Fibroblast of villous mesenchyme (primary cell): ENCODE measurements at regions not wholly inside any gene's neighbourhood (a gene's known extent, or its start where the extent isn't known, plus 50 kb on each side); places are given as distances from the start of the nearest gene placed in this dataset.

Experiments used
- DNase-seq: peaks from one replicate; pipeline ENCODE4 v3.0.0-alpha.2; 2010; ENCODE audit warnings: low read depth
- H3K4me3 ChIP-seq: 2 replicates; pipeline ENCODE4 v1.5.1; 2011; ENCODE audit warnings: low read depth, mild to moderate bottlenecking, low read length
- TF ChIP-seq, protein P1 (sequence below): IDR thresholded peaks from 2 replicates; pipeline ENCODE4 v1.5.1; 2012; ENCODE audit warnings: low read depth, mild to moderate bottlenecking, low read length; ENCODE audit not compliant: insufficient read depth

- no peak overlapping the region for H3K4me3 ChIP-seq
- DNase-seq = no peak
- TF ChIP-seq, protein P1, sequence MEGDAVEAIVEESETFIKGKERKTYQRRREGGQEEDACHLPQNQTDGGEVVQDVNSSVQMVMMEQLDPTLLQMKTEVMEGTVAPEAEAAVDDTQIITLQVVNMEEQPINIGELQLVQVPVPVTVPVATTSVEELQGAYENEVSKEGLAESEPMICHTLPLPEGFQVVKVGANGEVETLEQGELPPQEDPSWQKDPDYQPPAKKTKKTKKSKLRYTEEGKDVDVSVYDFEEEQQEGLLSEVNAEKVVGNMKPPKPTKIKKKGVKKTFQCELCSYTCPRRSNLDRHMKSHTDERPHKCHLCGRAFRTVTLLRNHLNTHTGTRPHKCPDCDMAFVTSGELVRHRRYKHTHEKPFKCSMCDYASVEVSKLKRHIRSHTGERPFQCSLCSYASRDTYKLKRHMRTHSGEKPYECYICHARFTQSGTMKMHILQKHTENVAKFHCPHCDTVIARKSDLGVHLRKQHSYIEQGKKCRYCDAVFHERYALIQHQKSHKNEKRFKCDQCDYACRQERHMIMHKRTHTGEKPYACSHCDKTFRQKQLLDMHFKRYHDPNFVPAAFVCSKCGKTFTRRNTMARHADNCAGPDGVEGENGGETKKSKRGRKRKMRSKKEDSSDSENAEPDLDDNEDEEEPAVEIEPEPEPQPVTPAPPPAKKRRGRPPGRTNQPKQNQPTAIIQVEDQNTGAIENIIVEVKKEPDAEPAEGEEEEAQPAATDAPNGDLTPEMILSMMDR = no peak
These were observed 78.5 kb upstream of the CAMK1G start for GRCh38 chr1:209505044-209505443.

GRCh38 chr1:209506101-209506500 lies 77.4 kb upstream of the CAMK1G start:
- no peak for DNase-seq
- H3K4me3 ChIP-seq = no peak overlapping the region
- TF ChIP-seq, protein P1 = no peak

- H3K4me3 ChIP-seq = no peak overlapping the region
- TF ChIP-seq, protein P1 = no peak
- no peak for DNase-seq
These were observed 74.5 kb upstream of the CAMK1G start for GRCh38 chr1:209509039-209509438.

- TF ChIP-seq, protein P1 = no peak
- no peak for DNase-seq
- no peak overlapping the region for H3K4me3 ChIP-seq
These were observed 73.5 kb upstream of the CAMK1G start for GRCh38 chr1:209510063-209510462.

GRCh38 chr1:209511169-209511568 lies 72.3 kb upstream of the CAMK1G start:
- TF ChIP-seq, protein P1 = no peak
- no peak overlapping the region for H3K4me3 ChIP-seq
- DNase-seq = no peak

GRCh38 chr1:209512821-209513220 lies 70.7 kb upstream of the CAMK1G start:
- DNase-seq = no peak
- TF ChIP-seq, protein P1 = no peak
- H3K4me3 ChIP-seq = no peak overlapping the region

DNA sequence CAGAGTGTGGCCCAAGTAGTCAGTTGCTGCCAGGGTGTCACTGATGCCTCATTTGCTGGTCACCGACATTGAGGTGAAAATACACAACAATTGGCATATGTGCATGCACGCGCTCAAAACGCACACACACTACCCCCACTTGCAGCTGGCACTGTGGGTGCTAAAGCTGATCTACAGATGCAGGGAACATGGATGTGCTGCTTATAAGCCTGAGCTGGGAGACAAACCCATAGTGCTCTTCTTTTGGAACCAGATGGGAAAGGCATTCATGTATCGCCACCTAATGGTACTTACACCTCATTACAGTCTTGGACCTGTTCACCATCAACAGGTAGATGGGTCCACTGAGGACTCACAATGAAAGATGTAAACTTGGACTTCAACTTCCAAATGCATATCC lies 70.3 kb upstream of the CAMK1G start:
- H3K4me3 ChIP-seq = no peak overlapping the region
- TF ChIP-seq, protein P1 = peak; percentile 71
- DNase-seq = peak; percentile 48
